Activated CD8-positive, alpha-beta T cell treated with anti-CD3 and anti-CD28 coated beads for 36 hours (primary cell): ENCODE measurements at regions not wholly inside any gene's neighbourhood (a gene's known extent, or its start where the extent isn't known, plus 50 kb on each side); places are given as distances from the start of the nearest gene placed in this dataset.

Experiments used
- ATAC-seq: fragments of 200-7000 bp; cut with Tn5 transposase; one replicate; pipeline ENCODE4 v1.10.0; 2021; ENCODE audit warnings: mild to moderate bottlenecking, moderate library complexity
- CTCF ChIA-PET: fragments of 350-600 bp; sonication (Branson Sonifier 250); formaldehyde crosslinking; loops from one replicate; lab custom pipeline; 2021; ENCODE audit warnings: antibody characterized with exemption; lab: Charles Lee
- POLR2A ChIA-PET: fragments of 350-600 bp; sonication (Branson Sonifier 250); formaldehyde crosslinking; loops from one replicate; lab custom pipeline; 2021; ENCODE audit warnings: antibody characterized with exemption; lab: Charles Lee
- DNase-seq: peaks from one replicate; pipeline ENCODE4 v3.0.0-alpha.2; 2020
- H3K27ac Mint-ChIP-seq: one replicate; pipeline ENCODE4 v1.8.0; 2021; ENCODE audit warnings: mild to moderate bottlenecking, mixed read lengths
- H3K27me3 Mint-ChIP-seq: one replicate; pipeline ENCODE4 v1.8.0; 2021; ENCODE audit warnings: mixed read lengths
- H3K36me3 Mint-ChIP-seq: one replicate; pipeline ENCODE4 v1.8.0; 2021; ENCODE audit warnings: low read depth, mixed read lengths
- H3K4me1 Mint-ChIP-seq: one replicate; pipeline ENCODE4 v1.8.0; 2021; ENCODE audit warnings: low read depth, mixed read lengths
- H3K4me3 Mint-ChIP-seq: one replicate; pipeline ENCODE4 v1.8.0; 2021; ENCODE audit warnings: mild to moderate bottlenecking, moderate library complexity, mixed read lengths
- H3K9me3 Mint-ChIP-seq: one replicate; pipeline ENCODE4 v1.8.0; 2021; ENCODE audit warnings: mixed read lengths
- intact Hi-C: fragments of 100-400 bp; cut with micrococcal nuclease; formaldehyde crosslinking; loops from one replicate; pipeline ENCODE4 v1.10.0; 2022
- TF ChIP-seq, protein P1 (sequence below): fragments of 200-600 bp; IDR thresholded peaks from one replicate; pipeline ENCODE4 v1.8.0; 2022; ENCODE audit warnings: antibody characterized with exemption, mild to moderate bottlenecking

GRCh38 chr14:83021323-83021722 lies 1487.7 kb upstream of the SEL1L start:
- Mint-ChIP-seq H3K9me3 (peaks cover 16% of the 10 kb centered on the region), H3K27me3 (no peaks in the 10 kb centered on the region), H3K27ac (no peak overlapping the region), H3K36me3 (no peaks in the 10 kb centered on the region), H3K4me1 (no peaks in the 10 kb centered on the region), H3K4me3 (no peak overlapping the region)
- TF ChIP-seq, protein P1, sequence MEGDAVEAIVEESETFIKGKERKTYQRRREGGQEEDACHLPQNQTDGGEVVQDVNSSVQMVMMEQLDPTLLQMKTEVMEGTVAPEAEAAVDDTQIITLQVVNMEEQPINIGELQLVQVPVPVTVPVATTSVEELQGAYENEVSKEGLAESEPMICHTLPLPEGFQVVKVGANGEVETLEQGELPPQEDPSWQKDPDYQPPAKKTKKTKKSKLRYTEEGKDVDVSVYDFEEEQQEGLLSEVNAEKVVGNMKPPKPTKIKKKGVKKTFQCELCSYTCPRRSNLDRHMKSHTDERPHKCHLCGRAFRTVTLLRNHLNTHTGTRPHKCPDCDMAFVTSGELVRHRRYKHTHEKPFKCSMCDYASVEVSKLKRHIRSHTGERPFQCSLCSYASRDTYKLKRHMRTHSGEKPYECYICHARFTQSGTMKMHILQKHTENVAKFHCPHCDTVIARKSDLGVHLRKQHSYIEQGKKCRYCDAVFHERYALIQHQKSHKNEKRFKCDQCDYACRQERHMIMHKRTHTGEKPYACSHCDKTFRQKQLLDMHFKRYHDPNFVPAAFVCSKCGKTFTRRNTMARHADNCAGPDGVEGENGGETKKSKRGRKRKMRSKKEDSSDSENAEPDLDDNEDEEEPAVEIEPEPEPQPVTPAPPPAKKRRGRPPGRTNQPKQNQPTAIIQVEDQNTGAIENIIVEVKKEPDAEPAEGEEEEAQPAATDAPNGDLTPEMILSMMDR: no peak
- intact Hi-C loops: no loop called here
- ChIA-PET CTCF (no interaction called here), POLR2A (no interaction called here)
- DNase-seq: no peak
- no peak for ATAC-seq

GRCh38 chr14:83023369-83023768 lies 1489.7 kb upstream of the SEL1L start:
- peaks cover 14% of the 10 kb centered on the region for H3K9me3 Mint-ChIP-seq
- no peak overlapping the region for H3K27ac Mint-ChIP-seq
- ATAC-seq: no peak
- TF ChIP-seq, protein P1: no peak
- intact Hi-C loops: no loop called here
- no peaks in the 10 kb centered on the region for H3K4me1 Mint-ChIP-seq
- CTCF ChIA-PET: no interaction called here
- no peaks in the 10 kb centered on the region for H3K27me3 Mint-ChIP-seq
- no peaks in the 10 kb centered on the region for H3K36me3 Mint-ChIP-seq
- POLR2A ChIA-PET: no interaction called here
- no peak for DNase-seq
- no peak overlapping the region for H3K4me3 Mint-ChIP-seq

DNA sequence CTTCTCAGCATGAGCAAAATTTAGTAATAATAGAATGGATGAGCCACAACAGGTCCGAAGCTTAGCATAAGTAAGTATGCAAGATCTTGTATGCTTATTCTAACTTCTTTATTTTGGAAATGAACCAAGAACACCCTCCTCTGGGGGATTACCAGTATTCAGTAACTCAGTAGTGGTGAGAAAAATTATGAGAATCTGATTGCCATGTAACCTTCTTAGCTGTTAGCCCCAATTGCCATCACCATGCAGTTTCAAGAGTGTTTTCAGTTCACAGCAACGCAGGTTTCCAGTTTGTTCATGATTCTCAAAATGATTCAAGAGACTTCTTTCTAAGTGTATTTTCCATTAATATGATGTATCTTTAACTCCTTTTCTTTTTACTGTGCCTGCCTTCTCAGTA lies 1507.6 kb upstream of the SEL1L start:
- H3K36me3 Mint-ChIP-seq: no peaks in the 10 kb centered on the region
- no peak overlapping the region for H3K27ac Mint-ChIP-seq
- H3K27me3 Mint-ChIP-seq: no peaks in the 10 kb centered on the region
- intact Hi-C loops: no loop called here
- no peaks in the 10 kb centered on the region for H3K4me1 Mint-ChIP-seq
- TF ChIP-seq, protein P1: no peak
- ATAC-seq (no peak), DNase-seq (no peak)
- ChIA-PET POLR2A (no interaction called here), CTCF (no interaction called here)
- H3K9me3 Mint-ChIP-seq: peaks cover 4% of the 10 kb centered on the region
- no peak overlapping the region for H3K4me3 Mint-ChIP-seq

DNA sequence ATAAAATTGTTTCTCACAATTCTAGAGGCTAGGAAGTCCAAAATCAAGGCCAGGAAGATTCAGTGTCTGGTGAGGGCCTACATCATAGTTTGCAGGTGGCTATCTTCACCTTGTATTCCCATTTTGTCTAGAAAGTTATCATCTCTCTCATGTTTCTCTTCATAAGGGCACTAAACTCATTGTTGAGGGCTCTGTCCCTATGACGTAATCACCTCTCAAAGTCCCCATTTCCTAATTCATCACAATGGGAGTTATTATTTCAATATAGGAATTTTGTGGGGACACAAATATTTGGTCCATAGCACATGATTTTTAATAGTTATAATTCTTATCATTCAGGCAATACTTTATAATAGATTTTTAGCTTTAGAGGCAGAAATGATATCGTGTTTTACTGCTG lies 1509.2 kb upstream of the SEL1L start:
- ATAC-seq (no peak), DNase-seq (no peak)
- ChIA-PET POLR2A (no interaction called here), CTCF (no interaction called here)
- TF ChIP-seq, protein P1: no peak
- Mint-ChIP-seq H3K4me1 (no peaks in the 10 kb centered on the region), H3K9me3 (peaks cover 4% of the 10 kb centered on the region), H3K4me3 (no peak overlapping the region), H3K36me3 (no peaks in the 10 kb centered on the region), H3K27ac (no peak overlapping the region), H3K27me3 (no peaks in the 10 kb centered on the region)
- intact Hi-C loops: no loop called here

DNA sequence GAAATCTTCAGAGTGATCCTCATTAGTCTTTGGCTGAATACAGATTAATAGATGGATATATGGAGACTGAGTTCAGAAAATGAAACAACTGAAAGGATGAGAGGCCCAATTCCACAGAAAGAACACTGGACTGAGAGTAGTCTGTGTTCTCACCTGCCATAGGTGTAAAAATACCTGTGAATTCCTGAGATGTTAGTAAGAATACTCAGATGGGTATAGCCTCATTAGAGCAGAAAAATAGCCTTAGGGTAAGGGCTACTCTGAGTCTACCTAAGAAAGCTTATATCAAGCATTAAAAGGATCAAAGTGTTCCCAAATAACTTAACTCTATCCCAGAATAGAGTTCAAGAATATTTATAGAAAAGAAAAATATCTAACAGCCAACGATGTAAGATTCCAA lies 1510.3 kb upstream of the SEL1L start:
- Mint-ChIP-seq H3K4me1 (no peaks in the 10 kb centered on the region), H3K36me3 (no peaks in the 10 kb centered on the region), H3K9me3 (peaks cover 3% of the 10 kb centered on the region), H3K27me3 (no peaks in the 10 kb centered on the region), H3K4me3 (no peak overlapping the region), H3K27ac (no peak overlapping the region)
- intact Hi-C loops: no loop called here
- TF ChIP-seq, protein P1: no peak
- no peak for DNase-seq
- POLR2A ChIA-PET: no interaction called here
- no peak for ATAC-seq
- CTCF ChIA-PET: no interaction called here
